C4-2B (cell line): ENCODE measurements at regions not wholly inside any gene's neighbourhood (a gene's known extent, or its start where the extent isn't known, plus 50 kb on each side); places are given as distances from the start of the nearest gene placed in this dataset.

Source experiments
- ZFX ChIP-seq: fragments of 450-650 bp; IDR thresholded peaks from 2 replicates; pipeline ENCODE4 v1.6.1; 2017
- TF ChIP-seq, protein P1 (sequence below): fragments of 450-650 bp; conservative IDR thresholded peaks from 2 replicates; pipeline ENCODE4 v1.5.1; 2017; ENCODE audit warnings: mild to moderate bottlenecking

- TF ChIP-seq, protein P1, sequence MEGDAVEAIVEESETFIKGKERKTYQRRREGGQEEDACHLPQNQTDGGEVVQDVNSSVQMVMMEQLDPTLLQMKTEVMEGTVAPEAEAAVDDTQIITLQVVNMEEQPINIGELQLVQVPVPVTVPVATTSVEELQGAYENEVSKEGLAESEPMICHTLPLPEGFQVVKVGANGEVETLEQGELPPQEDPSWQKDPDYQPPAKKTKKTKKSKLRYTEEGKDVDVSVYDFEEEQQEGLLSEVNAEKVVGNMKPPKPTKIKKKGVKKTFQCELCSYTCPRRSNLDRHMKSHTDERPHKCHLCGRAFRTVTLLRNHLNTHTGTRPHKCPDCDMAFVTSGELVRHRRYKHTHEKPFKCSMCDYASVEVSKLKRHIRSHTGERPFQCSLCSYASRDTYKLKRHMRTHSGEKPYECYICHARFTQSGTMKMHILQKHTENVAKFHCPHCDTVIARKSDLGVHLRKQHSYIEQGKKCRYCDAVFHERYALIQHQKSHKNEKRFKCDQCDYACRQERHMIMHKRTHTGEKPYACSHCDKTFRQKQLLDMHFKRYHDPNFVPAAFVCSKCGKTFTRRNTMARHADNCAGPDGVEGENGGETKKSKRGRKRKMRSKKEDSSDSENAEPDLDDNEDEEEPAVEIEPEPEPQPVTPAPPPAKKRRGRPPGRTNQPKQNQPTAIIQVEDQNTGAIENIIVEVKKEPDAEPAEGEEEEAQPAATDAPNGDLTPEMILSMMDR = no peak
- no peak for TF ChIP-seq ZFX
Observed at GRCh38 chr16:29306201-29306600, 100.3 kb downstream of the NPIPB11 start.
